ENCODE measurements at regions not wholly inside any gene's neighbourhood (a gene's known extent, or its start where the extent isn't known, plus 50 kb on each side); places are given as distances from the start of the nearest gene placed in this dataset.

DNA sequence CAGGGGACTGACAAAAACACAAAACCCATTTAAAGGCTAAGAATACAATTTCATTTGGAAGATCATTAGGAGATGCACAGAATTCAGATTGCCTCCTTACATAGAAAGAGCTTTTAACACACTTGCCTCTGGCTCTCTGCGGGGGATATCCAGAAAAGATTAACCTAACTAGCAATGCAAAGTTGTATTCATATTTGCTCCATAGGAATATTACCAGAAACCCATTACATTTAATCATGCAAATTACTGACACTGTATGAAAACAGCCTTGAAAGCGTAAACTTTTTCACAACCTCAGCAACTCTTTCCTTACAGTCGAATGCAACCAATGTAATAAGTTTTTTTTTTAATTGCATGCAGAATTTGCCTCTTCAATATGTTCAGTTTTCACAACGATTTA lies 1087.3 kb upstream of the PRKX start:
- Histone ChIP-seq H3K27me3 (no peaks in the 10 kb centered on the region), H3K4me3 (no peak overlapping the region), H3K27ac (no peak overlapping the region), H3K9me3 (ENCODE audit: low read depth) (no peaks in the 10 kb centered on the region), H3K36me3 (no peaks in the 10 kb centered on the region), H3K4me1 (ENCODE audit: low read depth) (peaks cover 4% of the 10 kb centered on the region)
- no peak for DNase-seq (ENCODE audit: low read depth in 1 of 2, low spot score in 1 of 2)
- TF ChIP-seq, protein P1, sequence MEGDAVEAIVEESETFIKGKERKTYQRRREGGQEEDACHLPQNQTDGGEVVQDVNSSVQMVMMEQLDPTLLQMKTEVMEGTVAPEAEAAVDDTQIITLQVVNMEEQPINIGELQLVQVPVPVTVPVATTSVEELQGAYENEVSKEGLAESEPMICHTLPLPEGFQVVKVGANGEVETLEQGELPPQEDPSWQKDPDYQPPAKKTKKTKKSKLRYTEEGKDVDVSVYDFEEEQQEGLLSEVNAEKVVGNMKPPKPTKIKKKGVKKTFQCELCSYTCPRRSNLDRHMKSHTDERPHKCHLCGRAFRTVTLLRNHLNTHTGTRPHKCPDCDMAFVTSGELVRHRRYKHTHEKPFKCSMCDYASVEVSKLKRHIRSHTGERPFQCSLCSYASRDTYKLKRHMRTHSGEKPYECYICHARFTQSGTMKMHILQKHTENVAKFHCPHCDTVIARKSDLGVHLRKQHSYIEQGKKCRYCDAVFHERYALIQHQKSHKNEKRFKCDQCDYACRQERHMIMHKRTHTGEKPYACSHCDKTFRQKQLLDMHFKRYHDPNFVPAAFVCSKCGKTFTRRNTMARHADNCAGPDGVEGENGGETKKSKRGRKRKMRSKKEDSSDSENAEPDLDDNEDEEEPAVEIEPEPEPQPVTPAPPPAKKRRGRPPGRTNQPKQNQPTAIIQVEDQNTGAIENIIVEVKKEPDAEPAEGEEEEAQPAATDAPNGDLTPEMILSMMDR (IDR thresholded peaks at IDR 0.05; ENCODE audit: low read depth, low read length), result no peak

DNA sequence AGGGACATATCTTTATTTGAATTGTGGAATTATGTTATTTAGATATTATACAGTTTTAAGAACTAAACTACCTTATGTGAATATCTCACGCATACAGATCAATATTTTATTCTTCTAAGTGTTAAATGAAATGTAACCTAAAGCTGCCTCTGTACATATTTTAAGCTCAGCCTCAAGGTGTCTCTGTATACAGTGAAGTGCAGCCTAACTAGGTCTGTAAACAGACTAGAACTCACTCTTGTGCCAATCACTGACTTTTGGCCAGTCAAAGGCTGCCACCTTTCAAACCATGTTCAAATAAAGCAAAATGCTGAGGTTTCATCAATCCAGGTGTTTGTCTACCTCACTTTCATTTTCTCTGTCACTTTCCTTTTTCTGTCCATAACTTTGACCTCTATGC lies 1074.5 kb upstream of the PRKX start:
- Histone ChIP-seq H3K9me3 (ENCODE audit: low read depth) (no peaks in the 10 kb centered on the region), H3K4me3 (no peak overlapping the region), H3K4me1 (ENCODE audit: low read depth) (no peaks in the 10 kb centered on the region), H3K27ac (no peak overlapping the region), H3K27me3 (no peaks in the 10 kb centered on the region), H3K36me3 (no peaks in the 10 kb centered on the region)
- TF ChIP-seq, protein P1 (IDR thresholded peaks at IDR 0.05; ENCODE audit: low read depth, low read length), result no peak
- DNase-seq (ENCODE audit: low read depth in 1 of 2, low spot score in 1 of 2), result no peak

DNA sequence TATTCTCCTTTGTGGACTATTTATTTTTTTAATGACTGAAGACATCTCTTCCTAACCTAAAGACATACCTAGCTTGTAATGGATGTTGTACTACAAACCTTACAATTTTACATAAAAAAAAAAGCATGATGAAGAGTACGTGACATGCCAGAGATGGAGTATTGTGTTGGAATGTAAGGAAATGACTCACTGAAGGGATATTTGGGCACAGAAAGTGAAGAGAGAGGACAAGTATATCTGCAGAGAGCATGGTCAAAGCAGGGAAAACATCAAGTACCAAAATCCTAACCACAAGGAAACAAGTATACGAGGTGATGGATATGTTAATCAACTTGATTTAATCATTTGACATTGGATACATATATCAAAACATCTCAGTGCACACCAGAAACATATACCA lies 1051.4 kb upstream of the PRKX start:
- Histone ChIP-seq H3K27ac (no peak overlapping the region), H3K4me3 (no peak overlapping the region), H3K27me3 (no peaks in the 10 kb centered on the region), H3K36me3 (no peaks in the 10 kb centered on the region), H3K9me3 (ENCODE audit: low read depth) (no peaks in the 10 kb centered on the region), H3K4me1 (ENCODE audit: low read depth) (no peaks in the 10 kb centered on the region)
- TF ChIP-seq, protein P1 (IDR thresholded peaks at IDR 0.05; ENCODE audit: low read depth, low read length), result no peak
- DNase-seq (ENCODE audit: low read depth in 1 of 2, low spot score in 1 of 2), result no peak

DNA sequence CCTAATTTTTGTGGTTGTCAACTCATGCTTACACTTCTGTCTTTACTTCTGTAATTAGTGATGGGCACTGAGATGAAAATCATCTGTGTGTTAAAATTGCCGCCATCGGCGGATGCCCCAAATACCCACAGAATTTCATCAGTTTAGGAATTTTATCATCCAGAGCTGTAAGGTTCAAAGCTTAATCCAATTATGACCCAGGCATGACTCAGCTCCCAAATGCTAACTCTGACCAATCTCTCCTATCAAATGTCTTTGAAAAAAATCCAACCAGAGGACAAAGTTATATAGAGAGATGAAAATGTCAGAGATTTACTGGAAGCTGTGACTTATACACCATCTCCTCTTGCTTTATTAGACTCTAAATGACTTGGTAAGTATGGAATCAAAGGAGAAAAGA lies 1048.7 kb upstream of the PRKX start:
- TF ChIP-seq, protein P1 (IDR thresholded peaks at IDR 0.05; ENCODE audit: low read depth, low read length), result no peak

DNA sequence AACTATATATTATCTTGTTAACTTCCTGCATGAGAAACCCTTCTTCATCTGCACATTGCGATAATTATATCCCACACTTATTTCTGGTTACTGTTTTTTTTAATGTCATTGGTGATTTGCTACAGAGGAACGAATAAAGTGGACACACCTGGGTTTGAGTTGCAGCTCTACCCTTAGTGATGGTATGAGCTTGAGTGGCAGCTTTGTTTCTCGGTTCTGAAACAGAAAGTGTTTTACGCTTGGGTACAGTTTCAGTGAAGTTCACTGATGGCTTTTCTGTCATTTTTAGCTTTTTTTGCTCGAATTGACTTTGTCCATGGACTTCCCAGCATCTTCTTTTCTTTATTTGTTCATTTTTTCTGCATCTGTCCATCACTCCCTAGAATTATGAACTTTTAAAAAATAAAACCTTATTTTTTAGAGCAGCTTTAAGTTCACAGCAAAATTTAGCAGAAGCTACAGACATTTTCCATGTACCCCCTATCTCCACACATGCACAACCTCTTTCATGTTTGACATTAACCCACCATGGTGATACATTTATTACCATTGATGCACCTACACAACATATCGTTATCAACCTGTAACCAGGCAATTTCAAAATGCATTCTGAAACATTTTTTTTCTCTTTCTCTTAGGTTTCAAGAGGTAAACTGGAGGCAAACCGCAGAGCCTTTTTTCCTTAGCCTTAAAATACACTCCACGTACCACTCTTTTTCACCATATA lies 1041.6 kb upstream of the PRKX start:
- TF ChIP-seq, protein P1 (IDR thresholded peaks at IDR 0.05; ENCODE audit: low read depth, low read length), result no peak
- no peaks in the 10 kb centered on the region for H3K9me3 ChIP-seq (ENCODE audit: low read depth)

More for the DNA sequence above, 1048.7 kb upstream of the PRKX start:
- Histone ChIP-seq H3K36me3 (no peaks in the 10 kb centered on the region), H3K27me3 (no peaks in the 10 kb centered on the region), H3K9me3 (ENCODE audit: low read depth) (no peaks in the 10 kb centered on the region), H3K4me3 (no peak overlapping the region), H3K4me1 (ENCODE audit: low read depth) (no peaks in the 10 kb centered on the region), H3K27ac (no peak overlapping the region)
- DNase-seq (ENCODE audit: low read depth in 1 of 2, low spot score in 1 of 2), result no peak

More for the DNA sequence above, 1041.6 kb upstream of the PRKX start:
- no peak overlapping the region for H3K4me3 ChIP-seq
- no peak overlapping the region for H3K27ac ChIP-seq
- no peaks in the 10 kb centered on the region for H3K4me1 ChIP-seq (ENCODE audit: low read depth)
- H3K27me3 ChIP-seq, result no peaks in the 10 kb centered on the region
- no peak for DNase-seq (ENCODE audit: low read depth in 1 of 2, low spot score in 1 of 2)
- H3K36me3 ChIP-seq, result no peaks in the 10 kb centered on the region

Data from cardiac muscle cell (in vitro differentiated cells and primary cell).